OCI-LY3 (cell line): ENCODE measurements at regions not wholly inside any gene's neighbourhood (a gene's known extent, or its start where the extent isn't known, plus 50 kb on each side); places are given as distances from the start of the nearest gene placed in this dataset.

Experiments used
- CTCF ChIP-seq: fragments of 200-600, 300-600 bp; sonication (generic); IDR thresholded peaks from 2 replicates; pipeline ENCODE4 v1.5.1; 2014; ENCODE audit warnings: antibody characterized with exemption, low read length, low read depth
- EZH2phosphoT487 ChIP-seq: fragments of 200-600 bp; shearing (Covaris generic); IDR thresholded peaks from 2 replicates; pipeline ENCODE4 v1.6.1; 2018; ENCODE audit warnings: antibody characterized with exemption, mixed run types, low read depth

- TF ChIP-seq CTCF (no peak), EZH2phosphoT487 (no peak)
Observed at GRCh38 chr13:87398047-87398446, 273.1 kb upstream of the SLITRK5 start.
